ENCODE measurements at regions not wholly inside any gene's neighbourhood (a gene's known extent, or its start where the extent isn't known, plus 50 kb on each side); places are given as distances from the start of the nearest gene placed in this dataset.

DNA sequence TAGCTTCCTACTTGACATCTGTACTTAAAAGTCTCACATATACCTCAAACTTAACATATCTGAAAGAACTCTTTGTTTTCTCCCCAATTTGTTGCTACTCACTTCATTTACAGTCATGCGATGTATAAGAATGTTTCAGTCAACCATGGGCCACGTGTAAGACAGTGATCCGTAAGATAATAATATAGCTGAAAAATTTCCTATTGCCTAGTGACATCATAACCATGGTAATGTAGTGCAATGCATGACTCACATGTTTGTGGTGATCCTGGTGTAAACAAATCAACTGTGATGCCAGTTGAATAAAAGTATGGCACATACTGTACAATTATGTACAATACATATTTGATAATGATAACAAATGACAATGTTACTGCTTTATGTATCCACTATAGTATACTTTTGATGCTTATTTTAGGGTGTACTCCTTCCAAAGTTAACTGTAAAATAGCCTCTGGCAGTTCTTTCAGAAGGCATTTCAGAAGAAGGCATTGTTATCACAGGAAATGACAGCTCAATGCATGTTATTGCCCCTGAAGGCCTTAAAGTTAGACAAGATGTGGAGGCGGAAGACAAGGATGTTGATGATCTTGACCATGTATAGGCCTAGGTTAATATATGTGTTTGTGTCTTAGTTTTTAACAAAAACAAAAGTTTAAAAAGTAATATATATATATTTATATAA is 579.0 kb downstream of the EPHA7 start:
- no peaks in the 10 kb centered on the region for H3K36me3 ChIP-seq (ENCODE audit: control insufficient read depth in 4 of 4, insufficient read depth in 3 of 4, low read depth in 1 of 4, low read length in 3 of 4)
- no peak for TF ChIP-seq EGR1 (IDR thresholded peaks at IDR 0.05; ENCODE audit: low read depth in 2 of 2)
- no peaks in the 10 kb centered on the region for H3K9me3 ChIP-seq (ENCODE audit: control insufficient read depth in 4 of 4, low read length in 3 of 4)
- H3K4me1 ChIP-seq (ENCODE audit: control insufficient read depth in 4 of 4, insufficient read depth in 4 of 4, low read length in 3 of 4): no peaks in the 10 kb centered on the region
- no peak overlapping the region for H3K27ac ChIP-seq (ENCODE audit: low read depth in 1 of 2, low read length in 2 of 2)
- H3K27me3 ChIP-seq (ENCODE audit: control insufficient read depth in 4 of 4, insufficient read depth in 4 of 4, low read length in 3 of 4): no peaks in the 10 kb centered on the region
- no peak for DNase-seq (ENCODE audit: low spot score)
- 89% methylated on average over 4 of the region's 4 CpGs for WGBS
- no peak overlapping the region for H3K4me3 ChIP-seq (ENCODE audit: low read depth in 1 of 3, low read length in 3 of 3)
- no peak overlapping the region for H3K9ac ChIP-seq (ENCODE audit: low read depth in 1 of 2, low read length in 2 of 2)

- no peaks in the 10 kb centered on the region for H3K4me1 ChIP-seq (ENCODE audit: control insufficient read depth in 4 of 4, insufficient read depth in 4 of 4, low read length in 3 of 4)
- TF ChIP-seq RAD21 (IDR thresholded peaks at IDR 0.05) (no peak), NR2F2 (IDR thresholded peaks at IDR 0.05) (no peak), JUND (IDR thresholded peaks at IDR 0.05) (no peak), YY1 (IDR thresholded peaks at IDR 0.05) (no peak), EGR1 (IDR thresholded peaks at IDR 0.05; ENCODE audit: low read depth in 2 of 2) (no peak), FOXA1 (IDR thresholded peaks at IDR 0.05) (no peak), RXRA (IDR thresholded peaks at IDR 0.05) (no peak), SP1 (IDR thresholded peaks at IDR 0.05) (no peak), REST (IDR thresholded peaks at IDR 0.05) (no peak), TAF1 (conservative IDR thresholded peaks at IDR 0.05) (no peak), FOXA2 (IDR thresholded peaks at IDR 0.05) (no peak), HNF4G (IDR thresholded peaks at IDR 0.05) (no peak)
- TF ChIP-seq, protein P1, sequence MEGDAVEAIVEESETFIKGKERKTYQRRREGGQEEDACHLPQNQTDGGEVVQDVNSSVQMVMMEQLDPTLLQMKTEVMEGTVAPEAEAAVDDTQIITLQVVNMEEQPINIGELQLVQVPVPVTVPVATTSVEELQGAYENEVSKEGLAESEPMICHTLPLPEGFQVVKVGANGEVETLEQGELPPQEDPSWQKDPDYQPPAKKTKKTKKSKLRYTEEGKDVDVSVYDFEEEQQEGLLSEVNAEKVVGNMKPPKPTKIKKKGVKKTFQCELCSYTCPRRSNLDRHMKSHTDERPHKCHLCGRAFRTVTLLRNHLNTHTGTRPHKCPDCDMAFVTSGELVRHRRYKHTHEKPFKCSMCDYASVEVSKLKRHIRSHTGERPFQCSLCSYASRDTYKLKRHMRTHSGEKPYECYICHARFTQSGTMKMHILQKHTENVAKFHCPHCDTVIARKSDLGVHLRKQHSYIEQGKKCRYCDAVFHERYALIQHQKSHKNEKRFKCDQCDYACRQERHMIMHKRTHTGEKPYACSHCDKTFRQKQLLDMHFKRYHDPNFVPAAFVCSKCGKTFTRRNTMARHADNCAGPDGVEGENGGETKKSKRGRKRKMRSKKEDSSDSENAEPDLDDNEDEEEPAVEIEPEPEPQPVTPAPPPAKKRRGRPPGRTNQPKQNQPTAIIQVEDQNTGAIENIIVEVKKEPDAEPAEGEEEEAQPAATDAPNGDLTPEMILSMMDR (IDR thresholded peaks at IDR 0.05; ENCODE audit: low read depth, low read length, missing input control): no peak
- WGBS: 80% methylated on average over 1 of the region's 1 CpG
These were observed 590.6 kb downstream of the EPHA7 start for GRCh38 chr6:92828788-92829187.

GRCh38 chr6:92827104-92827503 is 592.3 kb downstream of the EPHA7 start:
- no peaks in the 10 kb centered on the region for H3K9me3 ChIP-seq (ENCODE audit: control insufficient read depth in 4 of 4, low read length in 3 of 4)
- H3K27me3 ChIP-seq (ENCODE audit: control insufficient read depth in 4 of 4, insufficient read depth in 4 of 4, low read length in 3 of 4): no peaks in the 10 kb centered on the region
- H3K4me1 ChIP-seq (ENCODE audit: control insufficient read depth in 4 of 4, insufficient read depth in 4 of 4, low read length in 3 of 4): no peaks in the 10 kb centered on the region
- no peak for TF ChIP-seq GABPA (IDR thresholded peaks at IDR 0.05 in 1 of 2, conservative IDR thresholded peaks at IDR 0.05 in 1 of 2)
- TF ChIP-seq FOXA1 (IDR thresholded peaks at IDR 0.05): no peak
- no peaks in the 10 kb centered on the region for H3K36me3 ChIP-seq (ENCODE audit: control insufficient read depth in 4 of 4, insufficient read depth in 3 of 4, low read depth in 1 of 4, low read length in 3 of 4)
- no peak overlapping the region for H3K27ac ChIP-seq (ENCODE audit: low read depth in 1 of 2, low read length in 2 of 2)
- DNase-seq (ENCODE audit: low spot score): no peak
- no peak overlapping the region for H3K4me3 ChIP-seq (ENCODE audit: low read depth in 1 of 3, low read length in 3 of 3)
- 59% methylated on average over 2 of the region's 2 CpGs for WGBS
- H3K9ac ChIP-seq (ENCODE audit: low read depth in 1 of 2, low read length in 2 of 2): no peak overlapping the region

More at GRCh38 chr6:92828788-92829187, 590.6 kb downstream of the EPHA7 start:
- H3K36me3 ChIP-seq (ENCODE audit: control insufficient read depth in 4 of 4, insufficient read depth in 3 of 4, low read depth in 1 of 4, low read length in 3 of 4): no peaks in the 10 kb centered on the region
- H3K9ac ChIP-seq (ENCODE audit: low read depth in 1 of 2, low read length in 2 of 2): no peak overlapping the region
- no peak overlapping the region for H3K4me3 ChIP-seq (ENCODE audit: low read depth in 1 of 3, low read length in 3 of 3)
- no peak overlapping the region for H3K27ac ChIP-seq (ENCODE audit: low read depth in 1 of 2, low read length in 2 of 2)
- no peaks in the 10 kb centered on the region for H3K27me3 ChIP-seq (ENCODE audit: control insufficient read depth in 4 of 4, insufficient read depth in 4 of 4, low read length in 3 of 4)
- no peaks in the 10 kb centered on the region for H3K9me3 ChIP-seq (ENCODE audit: control insufficient read depth in 4 of 4, low read length in 3 of 4)
- no peak for DNase-seq (ENCODE audit: low spot score)

Measured in liver (tissue), 8 donors.